ENCODE measurements at regions not wholly inside any gene's neighbourhood (a gene's known extent, or its start where the extent isn't known, plus 50 kb on each side); places are given as distances from the start of the nearest gene placed in this dataset.

DNA sequence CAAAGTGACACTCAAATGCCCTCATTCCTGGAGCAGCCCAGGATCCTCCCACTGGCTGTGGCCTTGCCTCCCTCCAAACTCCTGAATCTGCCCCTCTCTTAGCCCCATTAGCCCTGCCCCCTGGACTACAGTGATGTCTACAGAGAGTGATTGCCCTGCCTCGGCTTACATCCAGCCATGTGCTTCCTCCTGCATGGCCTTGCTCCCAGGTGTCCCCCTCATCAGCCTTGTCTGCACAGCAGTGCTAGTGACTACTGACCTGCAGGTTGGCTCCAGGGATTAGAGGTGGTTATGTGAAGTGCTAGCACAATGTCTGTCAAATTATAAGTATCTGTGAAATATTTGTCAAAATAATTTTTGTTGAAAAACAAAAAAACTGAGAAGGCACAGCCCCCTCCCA, 259.1 kb upstream of the MYT1L start:
- ChIA-PET RAD21 (ENCODE audit: unreplicated experiment) (no interaction called here), POLR2A (no interaction called here), CTCF (no interaction called here), SMC1A (ENCODE audit: uncharacterized antibody, unreplicated experiment) (no interaction called here)
- in situ Hi-C loops (cut with MboI): no loop called here
- no peak overlapping the region for H3K4me3 ChIP-seq
- no peak overlapping the region for H3K9ac ChIP-seq (ENCODE audit: control insufficient read depth, insufficient read depth, low read length)
- intact Hi-C loops (cut with micrococcal nuclease; ENCODE audit: unreplicated experiment): no loop called here
- no peaks in the 10 kb centered on the region for H3K9me3 ChIP-seq (replicated peaks; ENCODE audit: control insufficient read depth, insufficient read depth, low read length)
- no peaks in the 10 kb centered on the region for H3K27me3 ChIP-seq (replicated peaks in 1 of 2; ENCODE audit: control insufficient read depth in 2 of 2, insufficient read depth in 2 of 2, low read length in 1 of 2)
- FAIRE-seq: no peak
- no peak for ATAC-seq
- H4K20me1 ChIP-seq (ENCODE audit: control insufficient read depth, insufficient read depth): no peaks in the 10 kb centered on the region
- no peak overlapping the region for H3K4me2 ChIP-seq (ENCODE audit: control insufficient read depth, insufficient read depth)
- no peaks in the 10 kb centered on the region for H3K4me1 ChIP-seq (ENCODE audit: control insufficient read depth, insufficient read depth, low read length)
- no peaks in the 10 kb centered on the region for H3K79me2 ChIP-seq (ENCODE audit: control insufficient read depth, insufficient read depth, low read length)
- 0% methylated on average over 1 of the region's 1 CpG for WGBS (ENCODE audit: insufficient coverage, insufficient replicate concordance, low lambda C conversion rate, missing lambda C conversion rate)
- BruUV-seq (replicated peaks): no TSS peak
- H3K36me3 ChIP-seq (ENCODE audit: control insufficient read depth in 2 of 2, insufficient read depth in 2 of 2, low read length in 1 of 2): no peaks in the 10 kb centered on the region
- no peak overlapping the region for H2AFZ ChIP-seq (ENCODE audit: control insufficient read depth, low read depth, low read length)
- no peak for DNase-seq (ENCODE audit: low read depth, low spot score)
- TF ChIP-seq, protein P1, sequence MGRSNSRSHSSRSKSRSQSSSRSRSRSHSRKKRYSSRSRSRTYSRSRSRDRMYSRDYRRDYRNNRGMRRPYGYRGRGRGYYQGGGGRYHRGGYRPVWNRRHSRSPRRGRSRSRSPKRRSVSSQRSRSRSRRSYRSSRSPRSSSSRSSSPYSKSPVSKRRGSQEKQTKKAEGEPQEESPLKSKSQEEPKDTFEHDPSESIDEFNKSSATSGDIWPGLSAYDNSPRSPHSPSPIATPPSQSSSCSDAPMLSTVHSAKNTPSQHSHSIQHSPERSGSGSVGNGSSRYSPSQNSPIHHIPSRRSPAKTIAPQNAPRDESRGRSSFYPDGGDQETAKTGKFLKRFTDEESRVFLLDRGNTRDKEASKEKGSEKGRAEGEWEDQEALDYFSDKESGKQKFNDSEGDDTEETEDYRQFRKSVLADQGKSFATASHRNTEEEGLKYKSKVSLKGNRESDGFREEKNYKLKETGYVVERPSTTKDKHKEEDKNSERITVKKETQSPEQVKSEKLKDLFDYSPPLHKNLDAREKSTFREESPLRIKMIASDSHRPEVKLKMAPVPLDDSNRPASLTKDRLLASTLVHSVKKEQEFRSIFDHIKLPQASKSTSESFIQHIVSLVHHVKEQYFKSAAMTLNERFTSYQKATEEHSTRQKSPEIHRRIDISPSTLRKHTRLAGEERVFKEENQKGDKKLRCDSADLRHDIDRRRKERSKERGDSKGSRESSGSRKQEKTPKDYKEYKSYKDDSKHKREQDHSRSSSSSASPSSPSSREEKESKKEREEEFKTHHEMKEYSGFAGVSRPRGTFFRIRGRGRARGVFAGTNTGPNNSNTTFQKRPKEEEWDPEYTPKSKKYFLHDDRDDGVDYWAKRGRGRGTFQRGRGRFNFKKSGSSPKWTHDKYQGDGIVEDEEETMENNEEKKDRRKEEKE (IDR thresholded peaks at IDR 0.05): no peak
- TF ChIP-seq JUND (IDR thresholded peaks at IDR 0.05; ENCODE audit: low read depth, low read length): no peak
- TF ChIP-seq SMARCA5 (IDR thresholded peaks at IDR 0.05): no peak
- no peak for TF ChIP-seq NFYB (IDR thresholded peaks at IDR 0.05; ENCODE audit: insufficient read depth, low read depth, low read length)
- no peak for TF ChIP-seq YBX1 (IDR thresholded peaks at IDR 0.05)
- TF ChIP-seq MEF2B (IDR thresholded peaks at IDR 0.05; ENCODE audit: partially characterized antibody, poor library complexity, severe bottlenecking): no peak
- TF ChIP-seq TARDBP (IDR thresholded peaks at IDR 0.05; ENCODE audit: borderline replicate concordance): no peak
- TF ChIP-seq NRF1 (conservative IDR thresholded peaks at IDR 0.05; ENCODE audit: low read depth, low read length): no peak
- no peak for TF ChIP-seq ZNF207 (IDR thresholded peaks at IDR 0.05; ENCODE audit: borderline replicate concordance)
- no peak for TF ChIP-seq EGR1 (IDR thresholded peaks at IDR 0.05; ENCODE audit: borderline replicate concordance in 1 of 2, low read depth in 2 of 2, low read length in 2 of 2)
- H3K27ac ChIP-seq (ENCODE audit: control insufficient read depth, insufficient read depth): no peak overlapping the region

Data from GM12878 (cell line).